8988T (cell line): ENCODE measurements at regions not wholly inside any gene's neighbourhood (a gene's known extent, or its start where the extent isn't known, plus 50 kb on each side); places are given as distances from the start of the nearest gene placed in this dataset.

Experiments used
- DNase-seq: peaks from one replicate; pipeline ENCODE4 v3.0.0; 2011

DNA sequence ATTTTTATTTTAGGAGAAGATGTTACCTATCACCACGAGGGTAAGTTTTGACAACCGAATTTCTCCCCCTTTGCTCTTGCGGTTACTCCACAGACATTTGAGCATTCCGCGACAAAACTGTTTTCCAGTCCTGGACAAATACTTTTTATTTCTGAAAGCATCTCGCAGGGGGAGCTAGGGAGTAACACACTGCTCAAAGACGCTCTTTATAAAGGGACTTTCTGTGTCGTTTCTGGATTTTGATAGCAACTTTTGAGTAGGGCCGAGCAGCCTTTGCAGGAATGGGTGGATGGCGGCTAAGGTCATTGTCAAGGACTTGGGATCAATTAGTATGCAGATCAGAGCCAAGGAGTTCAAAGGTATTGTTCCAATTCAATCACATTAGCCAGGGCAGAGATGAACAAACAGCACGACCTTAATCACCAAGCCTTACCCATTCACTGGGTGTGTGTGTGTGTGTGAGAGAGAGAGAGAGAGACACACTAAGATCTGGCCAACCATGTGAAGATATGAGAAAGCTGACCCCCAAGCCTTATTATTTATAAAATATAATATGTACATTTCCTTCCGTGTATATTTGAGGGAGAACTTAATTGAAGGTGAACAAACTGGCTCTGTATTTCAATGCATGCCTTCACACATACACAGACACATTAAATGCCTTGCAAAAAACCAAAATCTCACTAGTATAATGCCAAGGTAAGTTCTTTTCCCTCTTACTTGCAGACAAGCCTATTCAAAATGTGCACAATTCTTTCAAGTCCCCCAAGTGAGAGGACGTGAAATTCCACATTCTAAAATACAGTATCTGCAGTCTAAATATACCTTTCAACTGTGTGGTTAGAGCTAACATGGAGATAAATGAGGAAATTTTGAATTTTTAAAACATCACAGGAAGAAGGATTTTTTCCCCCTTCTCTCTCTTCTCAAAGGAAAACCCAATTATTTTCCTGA, 613.8 kb downstream of the VRK1 start:
- DNase-seq, result no peak

DNA sequence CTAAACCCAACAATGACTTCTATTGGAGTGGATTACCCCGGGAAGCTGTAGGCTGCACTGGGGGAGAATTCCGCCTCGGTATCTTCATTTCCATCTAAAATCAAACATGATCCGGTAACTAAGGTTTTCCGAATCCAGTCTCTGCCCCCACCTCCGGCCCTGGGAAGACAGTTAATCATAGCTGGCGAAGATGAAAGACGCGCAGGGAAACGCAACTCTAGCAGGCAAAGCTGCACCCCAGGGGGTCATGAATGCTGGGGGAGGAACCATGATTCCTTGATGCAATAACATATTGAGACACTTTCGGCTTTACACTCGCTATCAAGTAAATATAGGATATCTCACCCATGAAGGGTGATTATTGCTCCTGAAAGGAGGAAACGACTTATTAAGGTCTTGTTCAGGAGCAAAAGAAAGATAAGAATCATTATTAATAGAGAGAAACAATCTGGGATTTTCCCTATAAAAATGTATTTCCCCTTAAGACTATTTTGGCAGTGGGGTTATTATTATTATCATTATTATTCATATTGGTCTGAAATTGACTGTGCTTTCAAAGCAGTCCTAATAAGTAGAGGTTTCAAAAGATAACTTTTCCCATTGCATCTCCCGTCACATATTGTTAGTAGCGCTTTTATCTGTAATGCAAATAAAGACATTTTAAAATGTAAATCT, 614.9 kb downstream of the VRK1 start:
- DNase-seq, result no peak

DNA sequence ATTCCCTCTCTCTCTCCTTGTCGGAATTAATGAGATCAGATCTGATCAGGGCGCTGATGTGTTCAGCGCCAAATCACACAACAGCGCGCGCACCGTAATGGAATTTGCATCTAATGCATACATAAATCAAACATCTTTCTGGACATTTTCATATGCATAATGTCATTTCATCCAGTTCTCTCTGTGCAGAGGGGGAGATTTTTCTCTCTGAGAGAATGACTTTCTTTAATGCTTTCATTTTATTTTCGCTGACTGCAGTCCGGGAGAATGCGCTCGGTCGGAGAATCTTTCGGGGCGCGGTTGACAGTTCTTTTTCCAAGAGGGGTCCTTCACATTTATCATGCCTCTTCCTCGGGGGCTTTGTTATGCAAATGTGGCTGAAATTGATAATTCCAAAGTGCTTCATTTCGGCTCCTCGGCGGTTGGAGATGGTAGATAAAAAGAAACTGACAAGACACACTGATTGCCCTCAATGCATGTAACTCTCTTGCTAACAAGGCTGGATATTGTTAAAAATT, 615.9 kb downstream of the VRK1 start:
- DNase-seq, result no peak

DNA sequence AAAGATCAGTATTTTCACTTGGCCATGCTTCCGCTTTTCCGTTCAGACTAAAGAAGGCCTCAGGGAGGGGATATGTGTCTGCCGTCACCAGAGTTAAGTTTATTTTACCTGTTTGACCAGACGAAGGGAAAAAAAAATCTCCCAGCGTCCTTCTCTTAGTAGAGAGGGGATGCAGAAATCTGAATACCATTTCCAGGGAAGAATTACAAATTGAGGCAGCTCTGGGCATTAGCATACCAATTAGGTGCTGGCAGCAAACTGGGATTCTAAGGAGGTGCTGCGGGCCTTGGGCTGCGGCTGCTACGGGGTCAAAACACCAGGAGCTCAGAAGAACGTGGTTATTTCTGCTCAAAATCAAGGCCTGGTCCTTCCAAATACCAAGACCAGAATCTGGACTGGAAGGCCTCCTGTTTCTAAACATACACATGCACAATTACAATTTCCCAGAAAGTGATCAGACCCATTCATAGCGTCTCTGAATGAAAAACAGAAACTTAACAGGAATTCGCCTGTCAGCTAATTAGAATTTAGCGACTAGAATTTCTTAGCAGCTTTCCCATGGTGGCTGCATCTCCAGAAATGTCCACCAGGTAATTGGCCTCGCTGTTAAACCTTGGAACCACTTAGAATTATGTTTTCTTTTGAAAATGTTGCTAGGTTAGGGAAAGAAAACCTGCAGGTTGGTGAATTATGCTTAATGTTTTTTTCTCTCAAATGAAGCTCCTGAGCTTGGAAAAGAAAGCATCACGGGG, 617.0 kb downstream of the VRK1 start:
- no peak for DNase-seq

- DNase-seq, result no peak
Observed at GRCh38 chr14:97414718-97415098, 617.5 kb downstream of the VRK1 start.

DNA sequence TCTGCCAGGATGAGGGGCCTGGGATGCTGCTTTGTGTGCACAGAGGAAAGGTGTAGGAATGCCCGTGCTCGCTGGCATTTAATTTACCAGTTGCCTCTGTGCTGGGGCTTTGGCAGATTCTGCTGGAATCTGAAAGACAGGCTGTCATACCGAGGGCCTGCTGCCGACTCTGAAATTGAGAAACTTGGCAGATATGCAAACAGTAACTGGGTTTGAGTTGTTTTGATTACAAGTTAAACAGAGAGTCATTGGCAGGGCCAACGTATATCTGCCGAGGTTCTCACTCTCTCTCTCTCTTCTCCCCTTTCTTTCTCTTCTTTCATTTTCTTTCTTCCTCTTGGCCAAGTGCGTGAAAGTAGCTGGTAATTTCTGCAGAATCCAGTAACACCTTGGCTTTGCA, 618.7 kb downstream of the VRK1 start:
- no peak for DNase-seq

DNA sequence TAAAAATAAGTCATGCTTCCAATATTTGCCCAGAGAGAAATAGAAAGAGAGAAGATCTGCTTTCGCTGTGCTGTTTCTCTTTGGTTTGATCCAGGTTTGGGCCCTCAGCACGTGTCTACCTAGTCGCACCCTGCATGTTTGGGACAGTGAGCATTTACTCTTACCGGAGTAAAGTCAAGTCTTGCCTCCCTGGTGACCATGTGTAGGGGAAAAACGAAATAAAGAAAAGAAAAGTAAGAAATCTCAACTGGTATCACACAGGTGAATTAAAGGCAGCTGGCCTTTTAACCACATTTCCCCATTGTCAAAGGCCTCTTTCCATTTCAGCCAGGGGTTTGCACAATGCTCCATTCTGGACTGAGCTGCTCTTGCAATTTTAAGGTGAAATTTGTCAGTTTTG, 619.4 kb downstream of the VRK1 start:
- DNase-seq, result no peak

GRCh38 chr14:97417331-97417730, 620.1 kb downstream of the VRK1 start:
- DNase-seq, result no peak

GRCh38 chr14:97420211-97420610, 623.0 kb downstream of the VRK1 start:
- DNase-seq, result no peak

DNA sequence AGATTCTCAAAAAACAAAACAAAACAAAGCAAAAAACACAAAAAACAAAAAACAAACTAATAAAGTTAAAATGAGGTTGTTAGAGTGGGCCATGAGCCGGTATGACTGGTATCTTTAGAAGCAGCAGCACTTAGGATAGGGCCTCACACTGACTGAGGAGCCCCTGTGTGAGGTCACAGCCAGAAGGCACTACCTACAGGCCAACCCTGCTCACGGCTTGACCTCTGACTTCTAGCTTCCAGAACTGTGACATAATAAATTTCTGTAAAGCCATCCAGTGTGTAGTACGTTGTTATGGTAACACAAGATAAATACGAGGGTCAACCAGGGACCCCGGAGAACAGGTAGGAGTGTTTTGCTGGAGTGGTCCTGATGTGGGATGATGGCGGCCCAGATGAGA, 629.6 kb downstream of the VRK1 start:
- DNase-seq, result no peak

- no peak for DNase-seq
Observed at GRCh38 chr14:97428808-97429440, 631.7 kb downstream of the VRK1 start.

GRCh38 chr14:97432586-97432985, 635.4 kb downstream of the VRK1 start:
- DNase-seq, result no peak

- DNase-seq, result no peak
Observed at GRCh38 chr14:97441740-97442362, 644.7 kb downstream of the VRK1 start.

GRCh38 chr14:97442363-97442762, 645.2 kb downstream of the VRK1 start:
- DNase-seq, result no peak

GRCh38 chr14:97443412-97443811, 646.2 kb downstream of the VRK1 start:
- no peak for DNase-seq

DNA sequence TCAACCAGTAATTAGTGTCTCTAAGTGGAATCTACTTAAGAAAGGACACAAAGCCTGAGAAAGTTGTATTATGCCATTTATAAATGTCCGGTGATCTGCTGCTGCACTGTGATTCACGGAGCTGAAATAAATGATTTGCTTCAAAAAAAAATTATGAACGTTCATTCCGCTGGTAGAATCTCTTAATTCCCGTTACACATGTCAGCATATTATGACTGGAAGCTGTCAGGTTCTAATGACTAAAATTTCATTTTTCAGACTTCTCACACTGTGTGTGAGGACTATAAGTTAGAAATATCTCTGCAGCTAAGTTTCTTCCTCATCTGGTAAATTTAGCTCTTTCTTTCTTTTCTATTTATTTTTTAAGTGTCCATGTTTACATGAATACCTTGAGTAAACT, 647.1 kb downstream of the VRK1 start:
- DNase-seq, result no peak

DNA sequence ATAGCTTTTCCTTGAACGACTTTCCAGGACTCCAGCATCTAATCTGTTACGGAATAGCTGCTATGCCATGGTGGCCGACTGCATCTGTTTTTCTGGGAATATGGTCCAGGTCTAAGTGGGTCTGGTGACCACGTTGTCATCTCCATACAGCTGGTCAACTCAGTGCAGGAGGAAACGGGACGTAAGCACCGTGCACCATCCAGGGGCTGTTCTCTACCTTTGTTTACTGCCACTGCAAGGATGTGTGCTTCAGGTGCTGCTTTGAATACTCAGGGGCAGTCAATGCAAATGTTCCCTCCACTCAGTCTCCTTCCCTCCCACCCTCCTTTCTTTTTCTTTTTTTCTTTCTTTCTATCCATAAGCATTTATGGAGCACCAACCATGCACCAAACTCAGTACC, 648.2 kb downstream of the VRK1 start:
- no peak for DNase-seq

DNA sequence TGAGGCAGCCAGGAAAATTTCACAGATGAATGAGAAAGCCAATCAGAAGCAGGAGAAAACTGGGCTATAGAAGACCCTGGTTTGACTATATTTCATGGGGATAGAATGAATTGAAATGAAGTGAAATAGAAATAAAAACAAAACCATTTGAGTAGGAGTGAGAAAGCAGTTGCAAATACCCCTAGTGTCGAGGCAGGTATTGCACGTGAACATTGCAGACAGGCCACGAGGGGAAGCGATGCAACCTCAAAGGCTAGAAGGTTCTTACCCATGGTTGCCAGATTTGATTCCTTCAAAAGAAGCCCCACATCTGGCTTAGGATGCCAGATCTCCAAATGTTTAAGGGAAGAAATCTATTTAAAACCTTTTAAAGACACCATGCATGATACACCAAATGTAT, 648.9 kb downstream of the VRK1 start:
- no peak for DNase-seq

GRCh38 chr14:97452314-97452713, 655.1 kb downstream of the VRK1 start:
- DNase-seq, result no peak

- no peak for DNase-seq
Observed at GRCh38 chr14:97453991-97454390, 656.8 kb downstream of the VRK1 start.

DNA sequence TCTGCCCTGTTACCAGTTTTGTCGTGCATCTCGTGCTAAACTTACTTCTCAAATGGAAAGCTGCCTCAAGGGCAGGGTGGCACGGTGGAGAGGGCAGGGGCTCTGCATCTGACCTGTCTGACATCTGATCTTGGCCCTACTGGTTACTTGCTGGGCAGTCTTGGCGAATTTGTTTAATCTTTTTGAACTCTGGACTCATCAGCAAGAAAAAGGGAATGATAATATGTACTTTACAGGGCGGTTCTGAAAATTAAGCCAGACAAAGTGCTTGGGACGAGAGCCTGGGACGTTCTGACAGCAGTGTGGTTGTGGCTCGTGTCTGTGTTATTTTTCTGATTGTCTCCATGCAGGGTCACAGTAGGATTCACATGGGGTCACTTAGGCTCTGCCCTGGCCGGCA, 659.3 kb downstream of the VRK1 start:
- no peak for DNase-seq

DNA sequence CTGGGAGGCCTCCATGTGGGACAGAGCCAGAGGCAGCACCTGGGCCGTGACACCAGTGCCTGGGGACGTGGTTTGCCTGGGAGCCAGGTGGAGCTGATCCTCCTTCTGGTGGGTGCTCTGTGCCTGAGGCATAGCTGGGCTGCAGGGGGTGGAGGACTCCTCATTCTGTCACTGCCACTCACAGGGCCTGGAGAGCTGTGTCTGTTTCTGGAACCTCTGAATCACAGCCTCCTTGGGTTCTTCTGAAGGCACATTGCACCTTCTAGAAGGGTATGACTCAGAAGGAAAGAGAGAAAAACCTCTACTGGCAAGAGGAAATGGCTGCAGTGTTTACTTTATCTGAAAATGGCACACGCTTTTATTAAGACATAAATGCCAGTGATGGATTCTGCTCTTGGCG, 659.8 kb downstream of the VRK1 start:
- DNase-seq, result no peak
